Peyer's patch (tissue), 4 donors: ENCODE measurements at regions not wholly inside any gene's neighbourhood (a gene's known extent, or its start where the extent isn't known, plus 50 kb on each side); places are given as distances from the start of the nearest gene placed in this dataset.
A peak's percentile ranks its signal among the peaks of the same experiment; 100 is the strongest.
"Not testable (repeated sequence)": the region's sequence is repeated elsewhere in the genome, so short reads cannot be mapped to it uniquely, and the experiment has no call there.

Experiments
- DNase-seq, 3 donors: peaks; one replicate each; pipeline ENCODE4 v3.0.0-alpha.2; 2017 to 2019
- H3K27ac ChIP-seq, 4 donors: fragments of 200-600 bp; sonication (generic); one replicate each; pipeline ENCODE4 v1.5.1; 2016 to 2019
- H3K27me3 ChIP-seq, 2 donors: fragments of 200-600 bp; sonication (generic); one replicate each; pipeline ENCODE4 v1.5.1; 2019
- H3K36me3 ChIP-seq, 3 donors: fragments of 200-600 bp; sonication (generic); one replicate each; pipeline ENCODE4 v1.5.1; 2016 to 2019
- H3K4me1 ChIP-seq, 4 donors: fragments of 200-600 bp; sonication (generic); one replicate each; pipeline ENCODE4 v1.5.1; 2016 to 2019
- H3K4me3 ChIP-seq, 4 donors: fragments of 200-600 bp; sonication (generic); 1 replicate in 3 of 4; 2 replicates in 1 of 4; pipeline ENCODE4 v1.5.1; 2016 to 2019; ENCODE audit warnings: mild to moderate bottlenecking in 1 of 4
- H3K9me3 ChIP-seq, 4 donors: fragments of 200-600 bp; sonication (generic); one replicate each; pipeline ENCODE4 v1.5.1; 2016 to 2019; ENCODE audit warnings: mild to moderate bottlenecking in 1 of 4
- CTCF ChIP-seq, 6 experiments: fragments of 450-650 bp in 4 of 6; fragments of 200-600 bp in 2 of 6; sonication (generic) in 1 of 6; IDR thresholded peaks; one replicate each; pipeline ENCODE4 v1.5.1; 2017 to 2019; ENCODE audit warnings: antibody characterized with exemption in 6 of 6, mild to moderate bottlenecking in 3 of 6, moderate library complexity in 1 of 6
- POLR2A ChIP-seq, 2 donors: fragments of 450-650 bp; IDR thresholded peaks; one replicate each; pipeline ENCODE4 v1.5.1; 2017; ENCODE audit warnings: antibody characterized with exemption in 2 of 2, mild to moderate bottlenecking in 2 of 2, moderate library complexity in 2 of 2

GRCh38 chr14:98218218-98218617, 1053.8 kb downstream of the BCL11B start:
- no peaks in the 10 kb centered on the region for H3K36me3 ChIP-seq
- DNase-seq = no peak
- no peak for TF ChIP-seq CTCF (IDR thresholded peaks at IDR 0.05)
- TF ChIP-seq POLR2A (IDR thresholded peaks at IDR 0.05) = no peak

GRCh38 chr14:98219638-98220037, 1052.4 kb downstream of the BCL11B start:
- no peak for DNase-seq
- H3K27me3 ChIP-seq = no peaks in the 10 kb centered on the region
- no peaks in the 10 kb centered on the region for H3K36me3 ChIP-seq
- H3K4me1 ChIP-seq = no peaks in the 10 kb centered on the region
- TF ChIP-seq CTCF (IDR thresholded peaks at IDR 0.05) = no peak
- TF ChIP-seq POLR2A (IDR thresholded peaks at IDR 0.05) = no peak
- H3K27ac ChIP-seq = no peak overlapping the region
- no peak overlapping the region for H3K4me3 ChIP-seq
- H3K9me3 ChIP-seq = no peaks in the 10 kb centered on the region

More at GRCh38 chr14:98218218-98218617, 1053.8 kb downstream of the BCL11B start:
- Histone ChIP-seq H3K27me3 (no peaks in the 10 kb centered on the region), H3K27ac (no peak overlapping the region), H3K9me3 (no peaks in the 10 kb centered on the region), H3K4me3 (no peak overlapping the region), H3K4me1 (no peaks in the 10 kb centered on the region)

DNA sequence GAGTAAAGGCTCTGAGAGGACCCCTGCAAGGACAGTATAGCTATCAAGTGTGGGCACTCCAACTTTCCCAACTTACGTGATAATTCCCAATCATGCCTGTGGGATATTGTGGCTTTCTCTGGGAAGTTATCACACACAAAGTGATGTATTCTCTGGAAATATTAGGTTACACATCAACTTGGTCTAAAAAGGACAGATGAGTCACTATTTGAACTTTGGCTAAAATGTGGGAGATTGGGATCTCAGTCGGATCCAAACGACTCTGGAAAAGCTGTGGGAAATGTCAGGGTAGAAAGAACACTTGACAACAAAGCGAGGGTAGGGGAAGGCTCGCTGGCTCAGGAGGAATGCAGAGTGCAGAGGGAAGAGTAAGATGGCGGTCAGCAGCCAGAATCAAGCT, 1048.9 kb downstream of the BCL11B start:
- no peaks in the 10 kb centered on the region for H3K4me1 ChIP-seq
- no peak overlapping the region for H3K4me3 ChIP-seq
- H3K27me3 ChIP-seq = no peaks in the 10 kb centered on the region
- H3K9me3 ChIP-seq = no peaks in the 10 kb centered on the region
- H3K36me3 ChIP-seq = no peaks in the 10 kb centered on the region
- DNase-seq = no peak
- peak overlapping the region in 1 of 4 donors; percentile 20 for H3K27ac ChIP-seq
- TF ChIP-seq CTCF (IDR thresholded peaks at IDR 0.05) (no peak), POLR2A (IDR thresholded peaks at IDR 0.05) (no peak)

GRCh38 chr14:98223710-98224109, 1048.3 kb downstream of the BCL11B start:
- H3K27me3 ChIP-seq, DNase-seq: not testable (repeated sequence)

DNA sequence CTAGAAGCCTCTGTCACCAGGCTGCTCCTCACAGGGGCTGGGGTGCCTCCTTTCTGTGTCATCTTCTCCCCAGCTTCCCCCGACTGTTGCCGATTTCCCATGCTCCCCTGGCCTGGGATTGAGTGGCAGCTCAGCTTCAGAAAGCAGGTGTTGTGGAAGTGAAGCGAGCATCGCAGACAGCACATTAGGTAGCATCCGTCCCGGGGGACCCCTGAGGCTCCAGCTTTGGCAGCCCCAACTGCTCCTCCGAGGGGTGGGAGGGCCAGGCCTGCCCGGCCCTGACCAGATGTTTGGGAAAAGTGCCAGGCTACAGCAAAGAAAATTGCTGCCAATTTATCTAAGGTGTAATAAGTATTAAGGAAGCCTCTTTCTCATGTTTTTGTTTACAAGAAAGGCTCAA, 1045.6 kb downstream of the BCL11B start:
- Histone ChIP-seq H3K27me3 (no peaks in the 10 kb centered on the region), H3K27ac (no peak overlapping the region), H3K4me3 (no peak overlapping the region), H3K9me3 (no peaks in the 10 kb centered on the region), H3K36me3 (no peaks in the 10 kb centered on the region), H3K4me1 (no peaks in the 10 kb centered on the region)
- no peak for DNase-seq
- TF ChIP-seq CTCF (IDR thresholded peaks at IDR 0.05) (no peak), POLR2A (IDR thresholded peaks at IDR 0.05) (no peak)

More at GRCh38 chr14:98223710-98224109, 1048.3 kb downstream of the BCL11B start:
- peak overlapping the region in 1 of 4 donors; percentile 20 for H3K27ac ChIP-seq
- H3K9me3 ChIP-seq, H3K36me3 ChIP-seq, H3K4me1 ChIP-seq, H3K4me3 ChIP-seq: not testable (repeated sequence)

DNA sequence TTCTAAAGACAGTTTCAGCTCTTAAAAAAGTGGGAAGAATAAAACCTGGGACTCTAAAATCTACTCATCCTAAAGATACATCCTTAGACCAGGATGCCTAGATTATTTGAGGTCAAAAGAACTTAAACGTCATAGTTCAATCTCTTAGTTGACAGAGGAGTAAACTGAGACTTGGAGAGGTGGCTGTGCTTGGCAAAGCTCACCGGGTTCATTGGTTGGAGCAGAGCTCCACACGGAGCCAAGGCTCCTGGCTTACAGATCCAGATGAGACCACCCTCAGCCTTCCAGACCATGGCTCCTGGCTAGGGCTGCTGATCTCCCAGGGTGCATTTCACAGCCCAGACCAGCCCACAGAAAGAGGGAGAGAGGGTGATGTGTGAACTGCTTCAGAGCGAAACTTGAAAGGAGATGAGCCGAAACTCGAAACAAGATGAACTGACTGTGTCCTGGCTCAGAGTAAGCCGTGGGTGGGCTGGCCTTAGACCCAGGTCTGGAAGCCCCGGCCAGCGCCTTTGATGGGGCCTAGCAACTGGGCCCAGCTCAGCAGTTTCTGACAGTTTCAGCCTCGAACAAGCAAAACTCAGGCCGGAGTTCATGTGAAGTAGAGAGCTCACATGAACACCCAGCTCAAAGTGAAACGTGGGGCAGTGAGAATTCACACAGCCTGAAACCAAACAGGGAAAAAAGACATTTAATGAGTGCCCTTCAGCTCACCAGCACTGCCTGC, 1044.8 kb downstream of the BCL11B start:
- no peak for TF ChIP-seq POLR2A (IDR thresholded peaks at IDR 0.05)
- no peak for TF ChIP-seq CTCF (IDR thresholded peaks at IDR 0.05)
- no peak overlapping the region for H3K4me3 ChIP-seq
- DNase-seq = no peak
- H3K9me3 ChIP-seq = no peaks in the 10 kb centered on the region
- H3K36me3 ChIP-seq = no peaks in the 10 kb centered on the region
- peak overlapping the region in 1 of 4 donors; percentile 38 for H3K27ac ChIP-seq
- no peaks in the 10 kb centered on the region for H3K4me1 ChIP-seq
- no peaks in the 10 kb centered on the region for H3K27me3 ChIP-seq
